Spleen (tissue), 11 donors: ENCODE measurements at regions not wholly inside any gene's neighbourhood (a gene's known extent, or its start where the extent isn't known, plus 50 kb on each side); places are given as distances from the start of the nearest gene placed in this dataset.

Experiments used
- DNase-seq: peaks from one replicate; pipeline ENCODE4 v3.0.0-alpha.2; 2020
- H3K27ac ChIP-seq, 8 donors: fragments of 200-600 bp; sonication (generic) in 7 of 8; 1 replicate in 4 of 8; 2 replicates in 4 of 8; pipeline versions ENCODE4 v1.5.0 to v1.8.0; 2016 to 2021; ENCODE audit warnings: inconsistent platforms in 4 of 8, mild to moderate bottlenecking in 4 of 8, moderate library complexity in 1 of 8
- H3K27me3 ChIP-seq, 7 donors: fragments of 200-600 bp; sonication (generic) in 6 of 7; replicated peaks in 1 of 7; 1 replicate in 4 of 7; 2 replicates in 3 of 7; pipeline versions ENCODE4 v1.5.0 to v1.8.0; 2016 to 2021; ENCODE audit warnings: inconsistent platforms in 3 of 7, mild to moderate bottlenecking in 1 of 7
- H3K36me3 ChIP-seq, 6 donors: fragments of 200-600 bp; sonication (generic) in 5 of 6; 1 replicate in 4 of 6; 2 replicates in 2 of 6; pipeline versions ENCODE4 v1.5.0 to v1.8.0; 2016 to 2021; ENCODE audit warnings: inconsistent platforms in 2 of 6
- H3K4me1 ChIP-seq, 6 donors: fragments of 200-600 bp; sonication (generic) in 5 of 6; 1 replicate in 3 of 6; 2 replicates in 3 of 6; pipeline versions ENCODE4 v1.5.0 to v1.8.0; 2016 to 2021; ENCODE audit warnings: inconsistent platforms in 3 of 6
- H3K4me3 ChIP-seq, 8 donors: fragments of 200-600 bp; sonication (generic) in 7 of 8; 1 replicate in 4 of 8; 2 replicates in 4 of 8; pipeline versions ENCODE4 v1.5.0 to v1.8.0; 2016 to 2021; ENCODE audit warnings: inconsistent platforms in 4 of 8, mild to moderate bottlenecking in 4 of 8, moderate library complexity in 2 of 8
- H3K9me3 ChIP-seq, 8 donors: fragments of 200-600 bp; sonication (generic) in 7 of 8; 1 replicate in 4 of 8; 2 replicates in 4 of 8; pipeline versions ENCODE4 v1.5.0 to v1.8.0; 2016 to 2021; ENCODE audit warnings: inconsistent platforms in 4 of 8
- CTCF ChIP-seq, 11 experiments: fragments of 200-600 bp in 7 of 11; fragments of 450-650 bp in 4 of 11; sonication (generic) in 4 of 11; IDR thresholded peaks in 8 of 11; conservative IDR thresholded peaks in 3 of 11; 1 replicate in 7 of 11; 2 replicates in 4 of 11; pipeline versions ENCODE4 v1.4.0 to v1.8.0; 2016 to 2021; ENCODE audit warnings: antibody characterized with exemption in 11 of 11, inconsistent platforms in 4 of 11, mild to moderate bottlenecking in 1 of 11
- POLR2A ChIP-seq, 3 donors: fragments of 450-650 bp; IDR thresholded peaks; one replicate each; pipeline ENCODE4 v1.5.1; 2017; ENCODE audit warnings: antibody characterized with exemption in 3 of 3, mild to moderate bottlenecking in 1 of 3
- POLR2AphosphoS5 ChIP-seq, 3 donors: sonication (generic); formaldehyde crosslinking; IDR thresholded peaks; one replicate each; pipeline ENCODE4 v1.5.1; 2017; ENCODE audit warnings: antibody characterized with exemption in 3 of 3
- WGBS, 5 donors: extraction: QIAGEN DNeasy Blood & Tissue Kit in 3 of 5; methylation state at CpG; one replicate each; pipeline versions ENCODE4 v1.1.5 to v1.1.7; 2013 to 2018; 5-methylcytosine and 5-hydroxymethylcytosine counted together
- intact Hi-C: fragments of 100-400 bp; cut with DNase I; formaldehyde crosslinking; loops from one replicate; pipeline ENCODE4 v1.15.0; 2023; ENCODE audit warnings: low total_unique reads
- donor health status: healthy with polysubstance abuse.
- donor health status: DM: no; HTN: no; CAD: no; lungs with moderate emphysema.
- donor health status: DM: no; HTN: no; CAD: no.
- donor health status: Bipolar disorder and iron deficiency.
- donor health status: healthy.
- donor health status: DM: no; HTN: no; CAD: no.
- donor health status: DM: yes; HTN: yes; CAD: no.

- Histone ChIP-seq H3K4me3 (no peak overlapping the region), H3K36me3 (no peaks in the 10 kb centered on the region), H3K9me3 (peaks cover 0 to 49% (median 35%) of the 10 kb centered on the region in 8 donors), H3K27ac (no peak overlapping the region), H3K27me3 (peaks cover 0 to 50% (median 12%) of the 10 kb centered on the region in 7 donors), H3K4me1 (no peaks in the 10 kb centered on the region)
- intact Hi-C loops, result no loop called here
- 69 to 86% (median 72%) methylated on average over 3 of the region's 3 CpGs for WGBS, 5 donors
- peak; percentile 39 for DNase-seq
- no peak for TF ChIP-seq CTCF (IDR thresholded peaks at IDR 0.05 in 8 of 11, conservative IDR thresholded peaks at IDR 0.05 in 3 of 11)
- TF ChIP-seq POLR2A (IDR thresholded peaks at IDR 0.05), result no peak
- TF ChIP-seq POLR2AphosphoS5 (IDR thresholded peaks at IDR 0.05), result no peak
Measured at GRCh38 chr7:1340031-1340430, 107.4 kb downstream of the UNCX start.

- 62 to 74% (median 66%) methylated on average over 16 to 29 of the region's 29 CpGs for WGBS, 5 donors
- Histone ChIP-seq H3K4me1 (no peaks in the 10 kb centered on the region), H3K4me3 (no peak overlapping the region), H3K36me3 (no peaks in the 10 kb centered on the region), H3K27ac (no peak overlapping the region), H3K27me3 (peaks cover 0 to 54% (median 12%) of the 10 kb centered on the region in 7 donors), H3K9me3 (peaks cover 0 to 42% (median 30%) of the 10 kb centered on the region in 8 donors)
- no peak for TF ChIP-seq CTCF (IDR thresholded peaks at IDR 0.05 in 8 of 11, conservative IDR thresholded peaks at IDR 0.05 in 3 of 11)
- no peak for TF ChIP-seq POLR2A (IDR thresholded peaks at IDR 0.05)
- TF ChIP-seq POLR2AphosphoS5 (IDR thresholded peaks at IDR 0.05), result no peak
- peak; percentile 65 for DNase-seq
- intact Hi-C loops, result no loop called here
Measured at GRCh38 chr7:1340461-1341360, 108.0 kb downstream of the UNCX start.

- Histone ChIP-seq H3K27me3 (peaks cover 0 to 63% (median 18%) of the 10 kb centered on the region in 7 donors), H3K4me1 (no peaks in the 10 kb centered on the region), H3K36me3 (no peaks in the 10 kb centered on the region), H3K4me3 (no peak overlapping the region), H3K27ac (no peak overlapping the region), H3K9me3 (peaks cover 0 to 34% (median 22%) of the 10 kb centered on the region in 8 donors)
- no peak for TF ChIP-seq CTCF (IDR thresholded peaks at IDR 0.05 in 8 of 11, conservative IDR thresholded peaks at IDR 0.05 in 3 of 11)
- no peak for TF ChIP-seq POLR2A (IDR thresholded peaks at IDR 0.05)
- TF ChIP-seq POLR2AphosphoS5 (IDR thresholded peaks at IDR 0.05), result no peak
- DNase-seq, result peak; percentile 47
- 74 to 79% (median 77%) methylated on average over 10 to 20 of the region's 20 CpGs for WGBS, 5 donors
- intact Hi-C loops, result no loop called here
Measured at GRCh38 chr7:1341361-1342089, 108.9 kb downstream of the UNCX start.
